B cell (primary cell): ENCODE measurements at regions not wholly inside any gene's neighbourhood (a gene's known extent, or its start where the extent isn't known, plus 50 kb on each side); places are given as distances from the start of the nearest gene placed in this dataset.

Experiments
- ATAC-seq: fragments of 200-7000 bp; cut with Tn5 transposase; one replicate; pipeline ENCODE4 v1.10.0; 2021; ENCODE audit warnings: low read depth, mild to moderate bottlenecking, moderate number of reproducible peaks, moderate library complexity
- CTCF ChIA-PET: fragments of 350-600 bp; sonication (Branson Sonifier 250); formaldehyde crosslinking; loops from one replicate; lab custom pipeline; 2021; ENCODE audit warnings: antibody characterized with exemption, inconsistent platforms; lab: Charles Lee
- POLR2A ChIA-PET: fragments of 350-600 bp; sonication (Branson Sonifier 250); formaldehyde crosslinking; loops from one replicate; lab custom pipeline; 2021; ENCODE audit warnings: antibody characterized with exemption; lab: Charles Lee
- DNase-seq: peaks from one replicate; pipeline ENCODE4 v3.0.0; 2013
- H2AFZ ChIP-seq: 2 replicates; pipeline ENCODE4 v1.6.1; 2012; ENCODE audit warnings: mild to moderate bottlenecking, low read depth, low read length; ENCODE audit not compliant: insufficient read depth, poor library complexity, severe bottlenecking
- H3K27ac ChIP-seq, 2 donors: 1 replicate in 1 of 2; 2 replicates in 1 of 2; pipeline ENCODE4 v1.5.1; 2012 to 2013; ENCODE audit warnings: low read length in 2 of 2, mild to moderate bottlenecking in 2 of 2, moderate library complexity in 1 of 2
- H3K27me3 ChIP-seq, 4 experiments: fragments of 200-600 bp in 1 of 4; sonication (generic) in 1 of 4; replicated peaks in 1 of 4; 1 replicate in 2 of 4; 2 replicates in 2 of 4; pipeline versions ENCODE4 v1.6.1 to v1.7.0; 2013 to 2016; ENCODE audit warnings: low read length in 3 of 4, mild to moderate bottlenecking in 2 of 4, mixed read lengths in 1 of 4, moderate library complexity in 1 of 4; ENCODE audit not compliant: insufficient read depth in 4 of 4, control insufficient read depth in 3 of 4; ENCODE audit errors: control extremely low read depth in 1 of 4
- H3K36me3 ChIP-seq, 2 experiments: replicated peaks in 1 of 2; 1 replicate in 1 of 2; 2 replicates in 1 of 2; pipeline versions ENCODE4 v1.6.1 to v1.7.1; 2013; ENCODE audit warnings: low read length in 1 of 2; ENCODE audit not compliant: insufficient read depth in 2 of 2, control insufficient read depth in 1 of 2; ENCODE audit errors: control extremely low read depth in 1 of 2, extremely low read depth in 1 of 2
- H3K4me1 ChIP-seq, 2 donors: fragments of 200-600 bp in 1 of 2; sonication (generic) in 1 of 2; 1 replicate in 1 of 2; 2 replicates in 1 of 2; pipeline versions ENCODE4 v1.5.1 to v1.6.1; 2013 to 2017; ENCODE audit warnings: low read length in 2 of 2; ENCODE audit not compliant: control insufficient read depth in 2 of 2, insufficient read depth in 2 of 2
- H3K4me2 ChIP-seq: replicated peaks from 2 replicates; pipeline ENCODE3; 2012; ENCODE audit warnings: mild to moderate bottlenecking, low read depth, low read length; ENCODE audit not compliant: poor library complexity, severe bottlenecking
- H3K4me3 ChIP-seq, 5 experiments: fragments of 200-600 bp in 1 of 5; sonication (generic) in 1 of 5; 1 replicate in 3 of 5; 2 replicates in 2 of 5; pipeline versions ENCODE4 v1.5.1 to v1.7.0; 2011 to 2016; ENCODE audit warnings: low read length in 4 of 5, mild to moderate bottlenecking in 4 of 5, low read depth in 2 of 5, control low read depth in 1 of 5, moderate library complexity in 1 of 5; ENCODE audit not compliant: insufficient read depth in 1 of 5; ENCODE audit errors: control extremely low read depth in 1 of 5, extremely low read depth in 1 of 5
- H3K79me2 ChIP-seq: fragments of 200-600 bp; sonication (generic); one replicate; pipeline ENCODE4 v1.6.0; 2016; ENCODE audit warnings: low read length; ENCODE audit not compliant: control insufficient read depth, insufficient read depth
- H3K9ac ChIP-seq: fragments of 200-600 bp; sonication (generic); 2 replicates; pipeline ENCODE4 v1.6.1; 2017; ENCODE audit warnings: mild to moderate bottlenecking, low read length, moderate library complexity
- H3K9me3 ChIP-seq, 3 donors: one replicate each; pipeline versions ENCODE4 v1.6.1 to v1.7.1; 2013; ENCODE audit warnings: low read length in 2 of 3; ENCODE audit not compliant: control insufficient read depth in 2 of 3, insufficient read depth in 1 of 3; ENCODE audit errors: control extremely low read depth in 1 of 3
- H4K20me1 ChIP-seq: 2 replicates; pipeline ENCODE4 v1.6.0; 2012; ENCODE audit warnings: mild to moderate bottlenecking, low read length; ENCODE audit not compliant: insufficient read depth, control insufficient read depth, poor library complexity, severe bottlenecking
- H3K27ac Mint-ChIP-seq: one replicate; pipeline ENCODE4 v1.8.0; 2021; ENCODE audit warnings: mixed read lengths
- H3K27me3 Mint-ChIP-seq: one replicate; pipeline ENCODE4 v1.8.0; 2021; ENCODE audit warnings: mixed read lengths
- H3K4me1 Mint-ChIP-seq: one replicate; pipeline ENCODE4 v1.8.0; 2021; ENCODE audit warnings: mixed read lengths
- H3K4me3 Mint-ChIP-seq: one replicate; pipeline ENCODE4 v1.8.0; 2021; ENCODE audit warnings: mixed read lengths
- H3K9me3 Mint-ChIP-seq: one replicate; pipeline ENCODE4 v1.8.0; 2022; ENCODE audit warnings: mixed read lengths; ENCODE audit not compliant: insufficient read depth
- CTCF ChIP-seq: fragments of 200-600 bp; IDR thresholded peaks from one replicate; pipeline ENCODE4 v1.8.0; 2022; ENCODE audit warnings: antibody characterized with exemption, mild to moderate bottlenecking
- EZH2 ChIP-seq: IDR thresholded peaks from 2 replicates; pipeline ENCODE4 v1.6.1; 2012; ENCODE audit warnings: borderline replicate concordance, low read depth, mild to moderate bottlenecking, moderate library complexity, low read length; ENCODE audit not compliant: insufficient read depth, poor library complexity, severe bottlenecking
- WGBS: methylation state at CpG from one replicate; pipeline ENCODE4 v1.1.5; 2013; ENCODE audit warnings: missing lambda C conversion rate; ENCODE audit not compliant: insufficient coverage; 5-methylcytosine and 5-hydroxymethylcytosine counted together
- intact Hi-C: fragments of 100-400 bp; cut with micrococcal nuclease; formaldehyde crosslinking; loops from one replicate; pipeline ENCODE4 v1.10.0; 2022

GRCh38 chr16:9567666-9568065 is 476.2 kb downstream of the HAPSTR1 start:
- CTCF ChIA-PET: no interaction called here
- Mint-ChIP-seq H3K4me1 (no peaks in the 10 kb centered on the region), H3K4me3 (no peak overlapping the region), H3K27me3 (peaks cover 8% of the 10 kb centered on the region), H3K27ac (no peak overlapping the region), H3K9me3 (no peaks in the 10 kb centered on the region)
- 62% methylated on average over 5 of the region's 7 CpGs for WGBS
- TF ChIP-seq EZH2 (no peak), CTCF (no peak)
- Histone ChIP-seq H3K27ac (no peak overlapping the region), H3K27me3 (no peaks in the 10 kb centered on the region), H3K36me3 (no peaks in the 10 kb centered on the region), H3K4me3 (no peak overlapping the region), H3K9me3 (no peaks in the 10 kb centered on the region), H4K20me1 (no peaks in the 10 kb centered on the region), H3K4me1 (no peaks in the 10 kb centered on the region), H3K79me2 (no peaks in the 10 kb centered on the region), H3K4me2 (no peak overlapping the region), H2AFZ (no peak overlapping the region), H3K9ac (no peak overlapping the region)
- ATAC-seq (no peak), DNase-seq (no peak)
- POLR2A ChIA-PET: no interaction called here
- intact Hi-C loops: no loop called here

- WGBS: no CpG with 5 or more reads among the region's 2 CpGs
- no peak overlapping the region for H3K27ac Mint-ChIP-seq
- no peaks in the 10 kb centered on the region for H3K9me3 Mint-ChIP-seq
- no peak overlapping the region for H2AFZ ChIP-seq
- intact Hi-C loops: no loop called here
- H3K4me3 ChIP-seq: no peak overlapping the region
- H3K27me3 ChIP-seq: no peaks in the 10 kb centered on the region
- no peaks in the 10 kb centered on the region for H3K9me3 ChIP-seq
- no peak overlapping the region for H3K4me3 Mint-ChIP-seq
- POLR2A ChIA-PET: no interaction called here
- no peak overlapping the region for H3K9ac ChIP-seq
- H4K20me1 ChIP-seq: no peaks in the 10 kb centered on the region
- no peak overlapping the region for H3K4me2 ChIP-seq
- no peaks in the 10 kb centered on the region for H3K36me3 ChIP-seq
- no peak overlapping the region for H3K27ac ChIP-seq
- H3K27me3 Mint-ChIP-seq: peaks cover 8% of the 10 kb centered on the region
- no peaks in the 10 kb centered on the region for H3K4me1 ChIP-seq
- TF ChIP-seq EZH2: no peak
- TF ChIP-seq CTCF: no peak
- ATAC-seq (no peak), DNase-seq (no peak)
- H3K4me1 Mint-ChIP-seq: no peaks in the 10 kb centered on the region
- H3K79me2 ChIP-seq: no peaks in the 10 kb centered on the region
- CTCF ChIA-PET: no interaction called here
Observed at GRCh38 chr16:9568261-9568660, 476.8 kb downstream of the HAPSTR1 start.
